HUES6 (cell line): ENCODE measurements at regions not wholly inside any gene's neighbourhood (a gene's known extent, or its start where the extent isn't known, plus 50 kb on each side); places are given as distances from the start of the nearest gene placed in this dataset.

Source experiments
- H3K27ac ChIP-seq: 2 replicates; pipeline ENCODE4 v1.7.0; 2013; ENCODE audit warnings: low read depth, mild to moderate bottlenecking, low read length, inconsistent platforms
- H3K27me3 ChIP-seq: 2 replicates; pipeline ENCODE4 v1.6.1; 2013; ENCODE audit warnings: low read length; ENCODE audit not compliant: control insufficient read depth, insufficient read depth
- H3K36me3 ChIP-seq: 2 replicates; pipeline ENCODE4 v1.6.1; 2013; ENCODE audit warnings: low read length; ENCODE audit not compliant: control insufficient read depth, insufficient read depth
- H3K4me1 ChIP-seq: 2 replicates; pipeline ENCODE4 v1.6.1; 2013; ENCODE audit warnings: low read length; ENCODE audit not compliant: control insufficient read depth, insufficient read depth
- H3K4me3 ChIP-seq: 2 replicates; pipeline ENCODE4 v1.5.1; 2013; ENCODE audit warnings: low read depth, low read length
- H3K9ac ChIP-seq: one replicate; pipeline ENCODE4 v1.6.1; 2013; ENCODE audit warnings: mild to moderate bottlenecking, low read length
- H3K9me3 ChIP-seq: 2 replicates; pipeline ENCODE4 v1.6.1; 2013; ENCODE audit warnings: low read depth, low read length; ENCODE audit not compliant: control insufficient read depth, insufficient read depth

GRCh38 chrX:119996600-119997524, 53.3 kb upstream of the NKAP start:
- peaks cover 98% of the 10 kb centered on the region for H3K27me3 ChIP-seq

GRCh38 chrX:119996069-119996468, 52.5 kb upstream of the NKAP start:
- peaks cover 3% of the 10 kb centered on the region; the same call in 1 of the 2 replicates for H3K4me1 ChIP-seq
- H3K9ac ChIP-seq = no peak overlapping the region
- H3K36me3 ChIP-seq = no peaks in the 10 kb centered on the region
- no peak overlapping the region for H3K27ac ChIP-seq
- H3K27me3 ChIP-seq = peaks cover 98% of the 10 kb centered on the region
- H3K9me3 ChIP-seq = no peaks in the 10 kb centered on the region
- no peak overlapping the region for H3K4me3 ChIP-seq

More at GRCh38 chrX:119996600-119997524, 53.3 kb upstream of the NKAP start:
- Histone ChIP-seq H3K9ac (no peak overlapping the region), H3K36me3 (no peaks in the 10 kb centered on the region), H3K4me3 (no peak overlapping the region), H3K4me1 (peaks cover 3% of the 10 kb centered on the region; the same call in 1 of the 2 replicates), H3K27ac (no peak overlapping the region), H3K9me3 (no peaks in the 10 kb centered on the region; the same call in 1 of the 2 replicates)
